ENCODE measurements at regions not wholly inside any gene's neighbourhood (a gene's known extent, or its start where the extent isn't known, plus 50 kb on each side); places are given as distances from the start of the nearest gene placed in this dataset.
A peak's percentile ranks its signal among the peaks of the same experiment; 100 is the strongest.
"Not testable (repeated sequence)": the region's sequence is repeated elsewhere in the genome, so short reads cannot be mapped to it uniquely, and the experiment has no call there.

GRCh38 chr5:42179843-42180242 lies 243.4 kb upstream of the GHR start:
- ATAC-seq; intact Hi-C loops (cut with micrococcal nuclease): not testable (repeated sequence)

GRCh38 chr5:42216904-42217303 lies 206.3 kb upstream of the GHR start:
- Histone ChIP-seq H3K27me3 (ENCODE audit: insufficient read depth, low read length) (no peaks in the 10 kb centered on the region), H3K4me2 (ENCODE audit: low read length) (no peak overlapping the region), H3K79me2 (ENCODE audit: insufficient read depth, low read length) (no peaks in the 10 kb centered on the region), H3K27ac (ENCODE audit: low read depth, low read length) (no peak overlapping the region), H4K20me1 (ENCODE audit: insufficient read depth) (no peaks in the 10 kb centered on the region; the same call in 1 of the 2 replicates), H3K4me1 (ENCODE audit: control insufficient read depth in 1 of 2, insufficient read depth in 2 of 2, low read length in 2 of 2) (no peaks in the 10 kb centered on the region), H3K4me3 (replicated peaks in 1 of 2; ENCODE audit: low read depth in 1 of 2, low read length in 2 of 2) (no peak overlapping the region), H3K9me2 (ENCODE audit: insufficient read depth) (no peaks in the 10 kb centered on the region), H3K36me3 (ENCODE audit: control insufficient read depth in 1 of 2, insufficient read depth in 2 of 2, low read length in 2 of 2) (no peaks in the 10 kb centered on the region), H2AFZ (ENCODE audit: low read depth, low read length, poor library complexity, severe bottlenecking) (no peak overlapping the region), H3K9me3 (ENCODE audit: control insufficient read depth in 1 of 2, insufficient read depth in 1 of 2, low read depth in 1 of 2, low read length in 2 of 2) (no peaks in the 10 kb centered on the region), H3K9ac (ENCODE audit: low read length) (no peak overlapping the region)
- no peak for ATAC-seq
- BruUV-seq (replicated peaks): no TSS peak
- TF ChIP-seq REST (IDR thresholded peaks at IDR 0.05; ENCODE audit: low read depth): no peak
- TF ChIP-seq JUND (IDR thresholded peaks at IDR 0.05): no peak
- no peak for TF ChIP-seq POLR2A (IDR thresholded peaks at IDR 0.05; ENCODE audit: borderline replicate concordance, extremely low read depth, insufficient read depth, insufficient read length)
- TF ChIP-seq CEBPB (IDR thresholded peaks at IDR 0.05; ENCODE audit: low read depth): no peak
- TF ChIP-seq FOSL1 (IDR thresholded peaks at IDR 0.05; ENCODE audit: low read depth): no peak
- TF ChIP-seq POLR2AphosphoS5 (IDR thresholded peaks at IDR 0.05; ENCODE audit: low read depth, low read length): no peak
- no peak for TF ChIP-seq EGR1 (IDR thresholded peaks at IDR 0.05; ENCODE audit: low read depth)
- TF ChIP-seq ZNF274 (IDR thresholded peaks at IDR 0.05; ENCODE audit: low read depth, low read length): no peak
- TF ChIP-seq ZBTB33 (IDR thresholded peaks at IDR 0.05; ENCODE audit: extremely low read depth, insufficient replicate concordance, low read length): no peak
- ChIA-PET RAD21 (ENCODE audit: low non-redundant PET in 1 of 2, low total read pairs in 2 of 2, uncharacterized antibody in 2 of 2, unreplicated experiment in 2 of 2) (no interaction called here), POLR2A (no interaction called here), CTCF (no interaction called here)
- intact Hi-C loops (cut with micrococcal nuclease): no loop called here
- no peak for DNase-seq (ENCODE audit: low read depth, low spot score)

More at GRCh38 chr5:42179843-42180242, 243.4 kb upstream of the GHR start:
- H3K9me3 ChIP-seq (ENCODE audit: control insufficient read depth in 1 of 2, insufficient read depth in 1 of 2, low read depth in 1 of 2, low read length in 2 of 2); H2AFZ ChIP-seq (ENCODE audit: low read depth, low read length, poor library complexity, severe bottlenecking); H3K36me3 ChIP-seq (ENCODE audit: control insufficient read depth in 1 of 2, insufficient read depth in 2 of 2, low read length in 2 of 2); POLR2A ChIA-PET; H3K9me2 ChIP-seq (ENCODE audit: insufficient read depth); H3K79me2 ChIP-seq (ENCODE audit: insufficient read depth, low read length); H4K20me1 ChIP-seq (ENCODE audit: insufficient read depth); H3K27me3 ChIP-seq (ENCODE audit: insufficient read depth, low read length); RAD21 ChIA-PET (ENCODE audit: low non-redundant PET in 1 of 2, low total read pairs in 2 of 2, uncharacterized antibody in 2 of 2, unreplicated experiment in 2 of 2); CTCF ChIA-PET; H3K9ac ChIP-seq (ENCODE audit: low read length); BruUV-seq (replicated peaks); H3K4me1 ChIP-seq (ENCODE audit: control insufficient read depth in 1 of 2, insufficient read depth in 2 of 2, low read length in 2 of 2); H3K27ac ChIP-seq (ENCODE audit: low read depth, low read length); H3K4me3 ChIP-seq (replicated peaks in 1 of 2; ENCODE audit: low read depth in 1 of 2, low read length in 2 of 2); H3K4me2 ChIP-seq (ENCODE audit: low read length); DNase-seq (ENCODE audit: low read depth, low spot score): not testable (repeated sequence)
- TF ChIP-seq CTCF (IDR thresholded peaks at IDR 0.05 in 2 of 3, conservative IDR thresholded peaks at IDR 0.05 in 1 of 3; ENCODE audit: borderline replicate concordance in 1 of 3, insufficient read depth in 1 of 3, low read depth in 2 of 3, low read length in 2 of 3): peak in 1 of 3 experiments; percentile 16; a peak in 1 of 6 replicates
